Nephron (organoid): ENCODE measurements at regions not wholly inside any gene's neighbourhood (a gene's known extent, or its start where the extent isn't known, plus 50 kb on each side); places are given as distances from the start of the nearest gene placed in this dataset.
A peak's percentile ranks its signal among the peaks of the same experiment; 100 is the strongest.

ENCODE experiments used
- H3K27ac Mint-ChIP-seq, 3 experiments: 2 replicates each; pipeline ENCODE4 v1.8.0; 2020; ENCODE audit warnings: mixed read lengths in 3 of 3, mild to moderate bottlenecking in 2 of 3, moderate library complexity in 1 of 3
- H3K27me3 Mint-ChIP-seq: 2 replicates; pipeline ENCODE4 v1.8.0; 2021; ENCODE audit warnings: low read depth, mild to moderate bottlenecking, moderate library complexity, mixed read lengths
- H3K36me3 Mint-ChIP-seq: 2 replicates; pipeline ENCODE4 v1.8.0; 2020; ENCODE audit warnings: low read depth, mixed read lengths
- H3K4me1 Mint-ChIP-seq: 2 replicates; pipeline ENCODE4 v1.8.0; 2020; ENCODE audit warnings: mixed read lengths
- H3K4me3 Mint-ChIP-seq, 3 experiments: 2 replicates each; pipeline ENCODE4 v1.8.0; 2020; ENCODE audit warnings: mild to moderate bottlenecking in 3 of 3, mixed read lengths in 3 of 3, moderate library complexity in 2 of 3
- H3K9me3 Mint-ChIP-seq: 2 replicates; pipeline ENCODE4 v1.8.0; 2020; ENCODE audit warnings: mixed read lengths
- TF ChIP-seq, protein P1 (sequence below), 3 experiments: fragments of 200-600 bp; sonication (generic); IDR thresholded peaks; one replicate each; pipeline ENCODE4 v1.5.0; 2021; ENCODE audit warnings: antibody characterized with exemption in 3 of 3; ENCODE audit not compliant: unreplicated experiment in 3 of 3

DNA sequence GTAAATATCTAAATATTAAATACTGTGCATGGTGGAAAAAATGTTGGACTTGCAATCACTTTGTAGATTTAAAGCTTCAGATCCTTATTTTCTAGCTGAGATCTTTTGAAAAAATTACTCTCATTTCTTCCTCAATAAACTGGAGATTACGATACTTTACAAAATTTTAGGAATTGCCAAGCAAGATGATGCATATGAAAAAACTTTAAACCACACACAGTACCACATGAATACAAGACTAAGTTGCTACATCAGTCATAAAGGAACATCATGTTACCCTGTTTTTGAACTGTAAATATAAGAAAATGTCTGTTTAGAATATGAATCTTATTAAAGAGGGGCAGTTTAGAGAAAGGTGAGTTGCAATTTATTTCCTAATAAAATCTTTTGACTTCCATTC is 703.6 kb upstream of the NUDT12 start:
- Mint-ChIP-seq H3K27me3 (no peaks in the 10 kb centered on the region), H3K4me1 (peaks cover 20% of the 10 kb centered on the region), H3K9me3 (peaks cover 2% of the 10 kb centered on the region), H3K36me3 (no peaks in the 10 kb centered on the region), H3K4me3 (no peak overlapping the region), H3K27ac (peak overlapping the region in 2 of 3 experiments; percentile 49 to 51)
- TF ChIP-seq, protein P1, sequence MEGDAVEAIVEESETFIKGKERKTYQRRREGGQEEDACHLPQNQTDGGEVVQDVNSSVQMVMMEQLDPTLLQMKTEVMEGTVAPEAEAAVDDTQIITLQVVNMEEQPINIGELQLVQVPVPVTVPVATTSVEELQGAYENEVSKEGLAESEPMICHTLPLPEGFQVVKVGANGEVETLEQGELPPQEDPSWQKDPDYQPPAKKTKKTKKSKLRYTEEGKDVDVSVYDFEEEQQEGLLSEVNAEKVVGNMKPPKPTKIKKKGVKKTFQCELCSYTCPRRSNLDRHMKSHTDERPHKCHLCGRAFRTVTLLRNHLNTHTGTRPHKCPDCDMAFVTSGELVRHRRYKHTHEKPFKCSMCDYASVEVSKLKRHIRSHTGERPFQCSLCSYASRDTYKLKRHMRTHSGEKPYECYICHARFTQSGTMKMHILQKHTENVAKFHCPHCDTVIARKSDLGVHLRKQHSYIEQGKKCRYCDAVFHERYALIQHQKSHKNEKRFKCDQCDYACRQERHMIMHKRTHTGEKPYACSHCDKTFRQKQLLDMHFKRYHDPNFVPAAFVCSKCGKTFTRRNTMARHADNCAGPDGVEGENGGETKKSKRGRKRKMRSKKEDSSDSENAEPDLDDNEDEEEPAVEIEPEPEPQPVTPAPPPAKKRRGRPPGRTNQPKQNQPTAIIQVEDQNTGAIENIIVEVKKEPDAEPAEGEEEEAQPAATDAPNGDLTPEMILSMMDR (IDR thresholded peaks at IDR 0.05; ENCODE audit: unreplicated experiment in 3 of 3) = no peak

DNA sequence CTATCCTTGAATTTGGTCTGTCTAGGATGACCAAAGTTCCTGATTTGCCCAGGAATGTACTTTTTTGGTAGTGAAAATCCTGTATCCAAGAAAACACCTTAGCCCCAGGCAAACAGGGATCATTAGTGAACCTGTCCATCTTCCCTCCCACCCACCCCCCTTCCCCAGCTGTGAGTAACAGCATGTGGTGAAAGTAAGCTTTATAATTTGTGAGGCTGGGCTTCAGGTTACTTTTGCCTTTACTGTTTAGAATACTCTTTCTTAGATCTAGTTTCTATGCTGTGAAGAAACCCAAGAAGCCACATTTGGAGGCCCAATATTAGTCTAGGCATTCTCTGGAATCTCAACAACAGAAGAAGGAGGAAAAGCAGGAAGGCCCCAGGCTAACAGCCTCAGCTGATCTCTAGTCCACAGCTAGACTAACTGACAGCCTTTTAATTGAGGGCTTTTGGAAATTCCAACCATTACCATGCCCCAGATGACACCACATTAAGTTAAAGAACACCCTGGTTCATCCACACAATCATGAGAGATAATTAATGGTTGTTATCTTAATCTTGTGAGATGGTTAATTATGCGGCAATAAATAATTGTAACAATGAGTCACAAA is 703.0 kb upstream of the NUDT12 start:
- H3K4me3 Mint-ChIP-seq = no peak overlapping the region
- no peaks in the 10 kb centered on the region for H3K27me3 Mint-ChIP-seq

DNA sequence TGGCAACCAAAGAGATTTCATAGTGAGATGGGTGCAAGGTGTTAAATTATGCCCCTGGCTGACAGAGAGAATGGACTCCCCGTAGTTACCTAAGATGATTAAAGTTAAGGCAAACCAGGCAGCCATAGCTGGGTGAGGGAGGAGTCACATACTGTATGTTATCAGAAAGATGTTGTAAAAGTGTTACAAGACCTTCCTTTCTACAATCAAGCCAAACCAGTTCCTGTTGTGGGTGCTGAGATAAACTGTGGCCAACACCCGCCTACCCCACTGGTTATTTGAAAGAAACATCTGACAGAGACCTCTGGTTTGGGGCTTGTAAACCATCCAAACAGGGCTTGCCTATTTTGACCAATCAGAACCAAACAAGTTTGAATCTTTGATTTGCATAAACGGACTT is 684.7 kb upstream of the NUDT12 start:
- Mint-ChIP-seq H3K27ac (no peak overlapping the region), H3K36me3 (no peaks in the 10 kb centered on the region), H3K27me3 (no peaks in the 10 kb centered on the region), H3K4me3 (no peak overlapping the region), H3K4me1 (peaks cover 7% of the 10 kb centered on the region), H3K9me3 (no peaks in the 10 kb centered on the region)
- TF ChIP-seq, protein P1 (IDR thresholded peaks at IDR 0.05; ENCODE audit: unreplicated experiment in 3 of 3) = no peak

More for the DNA sequence above, 703.0 kb upstream of the NUDT12 start:
- H3K27ac Mint-ChIP-seq = peak overlapping the region in 2 of 3 experiments; percentile 49 to 51
- H3K4me1 Mint-ChIP-seq = peaks cover 20% of the 10 kb centered on the region
- H3K36me3 Mint-ChIP-seq = no peaks in the 10 kb centered on the region
- TF ChIP-seq, protein P1 (IDR thresholded peaks at IDR 0.05; ENCODE audit: unreplicated experiment in 3 of 3) = no peak
- H3K9me3 Mint-ChIP-seq = peaks cover 2% of the 10 kb centered on the region

DNA sequence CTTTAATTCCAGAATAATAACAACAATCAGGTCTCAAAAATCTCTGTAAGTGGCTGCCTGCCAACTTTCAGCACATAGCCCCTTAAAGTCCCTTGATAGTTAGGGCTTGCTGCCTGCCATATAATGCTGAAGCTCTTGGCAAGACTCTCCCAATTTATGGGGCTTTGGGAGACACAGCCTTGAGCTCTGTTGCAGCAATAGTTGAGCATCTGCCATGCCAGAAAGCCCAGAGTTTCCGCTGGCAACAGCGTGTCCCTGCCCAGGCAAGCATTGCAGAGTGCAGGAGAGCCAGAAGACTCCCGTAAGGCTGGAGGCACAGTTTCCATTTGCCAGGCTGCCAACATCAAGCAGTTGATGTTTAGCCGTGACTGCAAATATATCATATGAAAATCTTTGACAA is 678.5 kb upstream of the NUDT12 start:
- Mint-ChIP-seq H3K36me3 (no peaks in the 10 kb centered on the region), H3K9me3 (no peaks in the 10 kb centered on the region), H3K27ac (no peak overlapping the region), H3K4me1 (no peaks in the 10 kb centered on the region), H3K27me3 (no peaks in the 10 kb centered on the region), H3K4me3 (no peak overlapping the region)
- TF ChIP-seq, protein P1 (IDR thresholded peaks at IDR 0.05; ENCODE audit: unreplicated experiment in 3 of 3) = no peak

DNA sequence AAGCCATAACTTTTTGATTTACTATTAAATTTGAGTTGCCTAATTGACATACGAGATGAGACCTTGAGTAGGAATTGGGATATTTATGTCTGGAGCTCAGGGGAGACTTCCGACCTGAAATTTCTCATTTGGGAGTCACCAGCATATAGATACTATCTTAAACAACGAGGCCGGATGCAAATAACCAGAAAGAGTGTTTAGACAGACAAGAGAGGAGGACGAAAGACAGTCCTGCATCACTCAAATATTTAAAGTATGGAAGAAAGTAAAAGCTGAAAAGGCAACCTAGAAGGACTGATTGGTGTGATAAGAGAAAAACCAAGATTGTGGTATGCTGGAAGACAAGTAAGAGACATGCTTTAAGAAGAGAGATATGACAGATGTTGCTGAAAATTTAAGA is 675.0 kb upstream of the NUDT12 start:
- no peaks in the 10 kb centered on the region for H3K27me3 Mint-ChIP-seq
- no peak overlapping the region for H3K4me3 Mint-ChIP-seq
- no peaks in the 10 kb centered on the region for H3K9me3 Mint-ChIP-seq
- TF ChIP-seq, protein P1 (IDR thresholded peaks at IDR 0.05; ENCODE audit: unreplicated experiment in 3 of 3) = no peak
- H3K27ac Mint-ChIP-seq = no peak overlapping the region
- no peaks in the 10 kb centered on the region for H3K4me1 Mint-ChIP-seq
- H3K36me3 Mint-ChIP-seq = no peaks in the 10 kb centered on the region
